Body of pancreas (tissue), 4 donors: ENCODE measurements at regions not wholly inside any gene's neighbourhood (a gene's known extent, or its start where the extent isn't known, plus 50 kb on each side); places are given as distances from the start of the nearest gene placed in this dataset.
A peak's percentile ranks its signal among the peaks of the same experiment; 100 is the strongest.

Source experiments
- ATAC-seq: fragments of 150-250 bp; one replicate; pipeline ENCODE4 v1.9.1; 2016
- DNase-seq, 4 donors: peaks; one replicate each; pipeline ENCODE4 v3.0.0-alpha.2; 2019
- H3K27ac ChIP-seq, 4 donors: fragments of 200-600 bp; sonication (generic); 1 replicate in 3 of 4; 2 replicates in 1 of 4; pipeline versions ENCODE4 v1.5.1 to v1.6.1; 2016 to 2019; ENCODE audit warnings: mild to moderate bottlenecking in 1 of 4, mixed read lengths in 1 of 4, moderate library complexity in 1 of 4
- H3K27me3 ChIP-seq, 2 donors: fragments of 200-600 bp; sonication (generic); one replicate each; pipeline ENCODE4 v1.6.0; 2016; ENCODE audit warnings: mild to moderate bottlenecking in 1 of 2
- H3K36me3 ChIP-seq, 2 donors: fragments of 200-600 bp; sonication (generic); replicated peaks in 1 of 2; 2 replicates each; pipeline ENCODE4 v1.5.1; 2016; ENCODE audit warnings: low read depth in 2 of 2; ENCODE audit not compliant: insufficient read depth in 1 of 2
- H3K4me1 ChIP-seq: fragments of 200-600 bp; sonication (generic); one replicate; pipeline ENCODE4 v1.6.0; 2016
- H3K4me3 ChIP-seq, 2 donors: fragments of 200-600 bp; sonication (generic); 1 replicate in 1 of 2; 2 replicates in 1 of 2; pipeline ENCODE4 v1.5.1; 2016 to 2019
- H3K9me3 ChIP-seq, 3 donors: fragments of 200-600 bp; sonication (generic); 1 replicate in 2 of 3; 2 replicates in 1 of 3; pipeline ENCODE4 v1.5.1; 2016
- POLR2A ChIP-seq, 3 donors: fragments of 450-650 bp; IDR thresholded peaks; one replicate each; pipeline ENCODE4 v1.6.1; 2016; ENCODE audit warnings: antibody characterized with exemption in 3 of 3, mild to moderate bottlenecking in 2 of 3
- WGBS, 2 donors: methylation state at CpG; one replicate each; pipeline ENCODE4 v1.1.5; 2017; 5-methylcytosine and 5-hydroxymethylcytosine counted together
- intact Hi-C: fragments of 100-400 bp; cut with DNase I; formaldehyde crosslinking; loops from one replicate; pipeline ENCODE4 v1.15.1; 2023
- TF ChIP-seq, protein P1 (sequence below), 7 experiments: fragments of 450-650 bp in 4 of 7; fragments of 200-600 bp in 3 of 7; sonication (generic) in 3 of 7; IDR thresholded peaks; one replicate each; pipeline ENCODE4 v1.5.1; 2016 to 2019; ENCODE audit warnings: antibody characterized with exemption in 7 of 7

DNA sequence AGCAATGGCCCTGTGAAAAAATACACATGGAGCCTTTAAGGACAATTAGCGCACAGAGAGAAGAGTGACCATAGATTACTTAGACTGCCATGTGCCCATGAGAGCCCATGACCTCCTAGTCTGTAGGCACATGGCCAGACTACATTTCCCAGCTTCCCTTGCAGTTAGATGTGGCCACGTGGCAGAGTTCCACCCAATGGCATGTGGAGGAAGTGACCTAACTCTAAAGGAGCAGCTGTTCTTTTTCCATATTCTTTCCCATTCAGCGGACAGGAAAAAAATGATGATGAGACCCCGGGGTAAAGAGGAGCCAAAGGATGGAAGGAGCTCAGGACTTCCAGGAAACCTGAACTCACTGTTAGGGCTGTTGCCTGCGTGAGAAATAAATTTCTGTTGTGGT lies 116.6 kb downstream of the CBLN4 start:
- DNase-seq (peak in 1 of 4 donors; percentile 6), ATAC-seq (no peak)
- TF ChIP-seq, protein P1, sequence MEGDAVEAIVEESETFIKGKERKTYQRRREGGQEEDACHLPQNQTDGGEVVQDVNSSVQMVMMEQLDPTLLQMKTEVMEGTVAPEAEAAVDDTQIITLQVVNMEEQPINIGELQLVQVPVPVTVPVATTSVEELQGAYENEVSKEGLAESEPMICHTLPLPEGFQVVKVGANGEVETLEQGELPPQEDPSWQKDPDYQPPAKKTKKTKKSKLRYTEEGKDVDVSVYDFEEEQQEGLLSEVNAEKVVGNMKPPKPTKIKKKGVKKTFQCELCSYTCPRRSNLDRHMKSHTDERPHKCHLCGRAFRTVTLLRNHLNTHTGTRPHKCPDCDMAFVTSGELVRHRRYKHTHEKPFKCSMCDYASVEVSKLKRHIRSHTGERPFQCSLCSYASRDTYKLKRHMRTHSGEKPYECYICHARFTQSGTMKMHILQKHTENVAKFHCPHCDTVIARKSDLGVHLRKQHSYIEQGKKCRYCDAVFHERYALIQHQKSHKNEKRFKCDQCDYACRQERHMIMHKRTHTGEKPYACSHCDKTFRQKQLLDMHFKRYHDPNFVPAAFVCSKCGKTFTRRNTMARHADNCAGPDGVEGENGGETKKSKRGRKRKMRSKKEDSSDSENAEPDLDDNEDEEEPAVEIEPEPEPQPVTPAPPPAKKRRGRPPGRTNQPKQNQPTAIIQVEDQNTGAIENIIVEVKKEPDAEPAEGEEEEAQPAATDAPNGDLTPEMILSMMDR (IDR thresholded peaks at IDR 0.05), result no peak
- no peak for TF ChIP-seq POLR2A (IDR thresholded peaks at IDR 0.05)
- H3K36me3 ChIP-seq, result no peaks in the 10 kb centered on the region
- H3K27ac ChIP-seq, result no peak overlapping the region
- no peaks in the 10 kb centered on the region for H3K27me3 ChIP-seq
- intact Hi-C loops, result no loop called here
- 74 to 77% methylated on average over 5 of the region's 5 CpGs for WGBS, 2 donors
- no peaks in the 10 kb centered on the region for H3K4me1 ChIP-seq
- H3K4me3 ChIP-seq, result no peak overlapping the region
- H3K9me3 ChIP-seq, result no peaks in the 10 kb centered on the region

DNA sequence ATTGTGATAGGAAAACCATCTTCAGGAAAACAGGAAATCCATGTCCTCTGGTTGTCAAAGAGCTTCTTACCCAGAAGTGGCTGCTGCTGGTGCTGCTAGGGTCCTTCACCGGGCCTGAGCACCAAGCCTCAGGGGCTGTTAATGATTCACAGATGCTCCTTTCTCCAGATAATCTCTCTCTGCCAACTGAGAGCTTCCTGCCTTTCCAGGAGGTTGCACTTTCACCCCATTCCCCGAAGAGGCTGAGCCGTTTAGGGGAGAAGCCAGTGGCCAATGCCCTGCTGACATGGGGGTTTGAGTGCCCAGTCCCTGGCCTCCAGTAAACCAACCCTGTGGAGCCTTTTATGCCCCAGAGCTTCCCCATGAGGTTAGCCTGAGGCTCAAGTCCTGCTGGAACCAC lies 122.4 kb downstream of the CBLN4 start:
- H3K36me3 ChIP-seq, result no peaks in the 10 kb centered on the region
- WGBS, 2 donors, result 13 to 16% methylated on average over 3 of the region's 3 CpGs
- H3K27me3 ChIP-seq, result no peaks in the 10 kb centered on the region
- ATAC-seq (no peak), DNase-seq (no peak)
- no peaks in the 10 kb centered on the region for H3K9me3 ChIP-seq
- intact Hi-C loops, result no loop called here
- no peak overlapping the region for H3K4me3 ChIP-seq
- no peaks in the 10 kb centered on the region for H3K4me1 ChIP-seq
- no peak overlapping the region for H3K27ac ChIP-seq
- TF ChIP-seq, protein P1 (IDR thresholded peaks at IDR 0.05), result no peak
- TF ChIP-seq POLR2A (IDR thresholded peaks at IDR 0.05), result no peak

DNA sequence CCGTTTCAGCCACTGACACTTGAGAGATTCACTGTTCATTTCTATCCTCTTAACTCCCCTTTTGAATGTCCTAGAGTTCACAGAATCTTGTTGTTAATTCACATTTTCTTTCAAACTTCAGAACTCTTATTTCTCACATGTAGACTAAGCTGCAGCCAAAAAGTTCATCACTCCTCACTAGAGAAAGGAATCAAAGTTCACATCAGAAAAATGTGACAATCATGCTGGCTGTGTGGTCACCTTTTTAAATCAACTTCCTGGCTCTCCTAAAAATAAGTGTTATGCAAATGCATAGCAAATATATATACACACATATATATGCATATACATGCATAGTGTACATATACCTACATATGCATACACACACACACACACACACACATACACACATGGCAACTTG lies 123.0 kb downstream of the CBLN4 start:
- no peak overlapping the region for H3K27ac ChIP-seq
- H3K9me3 ChIP-seq, result no peaks in the 10 kb centered on the region
- 39 to 79% methylated on average over 1 of the region's 1 CpG for WGBS, 2 donors
- intact Hi-C loops, result no loop called here
- no peaks in the 10 kb centered on the region for H3K4me1 ChIP-seq
- H3K4me3 ChIP-seq, result no peak overlapping the region
- ATAC-seq (no peak), DNase-seq (no peak)
- H3K27me3 ChIP-seq, result no peaks in the 10 kb centered on the region
- H3K36me3 ChIP-seq, result no peaks in the 10 kb centered on the region
- no peak for TF ChIP-seq POLR2A (IDR thresholded peaks at IDR 0.05)
- TF ChIP-seq, protein P1 (IDR thresholded peaks at IDR 0.05), result no peak

DNA sequence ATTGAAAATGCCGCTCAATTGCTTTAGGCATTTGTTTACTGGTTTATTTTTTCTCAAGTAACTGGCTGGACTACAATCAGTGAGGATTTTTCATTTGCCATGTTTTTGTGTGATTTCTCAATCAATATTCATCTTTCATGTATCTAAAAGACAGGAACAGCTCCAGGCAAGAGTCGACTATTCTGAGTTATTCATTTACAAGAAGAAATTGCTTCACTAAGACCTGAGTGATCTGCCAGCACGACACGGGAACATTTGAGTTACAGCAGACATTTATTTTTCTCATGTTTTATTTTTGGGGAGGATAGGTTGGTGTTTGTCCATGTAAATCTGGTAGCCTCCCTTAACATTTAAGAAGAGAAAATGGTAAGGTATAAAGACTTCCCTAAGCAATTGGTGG lies 124.1 kb downstream of the CBLN4 start:
- no peak for DNase-seq
- Histone ChIP-seq H3K27me3 (no peaks in the 10 kb centered on the region), H3K4me1 (no peaks in the 10 kb centered on the region), H3K36me3 (no peaks in the 10 kb centered on the region), H3K4me3 (no peak overlapping the region), H3K9me3 (no peaks in the 10 kb centered on the region), H3K27ac (no peak overlapping the region)
- TF ChIP-seq, protein P1 (IDR thresholded peaks at IDR 0.05), result no peak
- TF ChIP-seq POLR2A (IDR thresholded peaks at IDR 0.05), result no peak
- intact Hi-C loops, result no loop called here
- ATAC-seq, result no peak
- WGBS, 2 donors, result 16 to 20% methylated on average over 4 of the region's 4 CpGs

DNA sequence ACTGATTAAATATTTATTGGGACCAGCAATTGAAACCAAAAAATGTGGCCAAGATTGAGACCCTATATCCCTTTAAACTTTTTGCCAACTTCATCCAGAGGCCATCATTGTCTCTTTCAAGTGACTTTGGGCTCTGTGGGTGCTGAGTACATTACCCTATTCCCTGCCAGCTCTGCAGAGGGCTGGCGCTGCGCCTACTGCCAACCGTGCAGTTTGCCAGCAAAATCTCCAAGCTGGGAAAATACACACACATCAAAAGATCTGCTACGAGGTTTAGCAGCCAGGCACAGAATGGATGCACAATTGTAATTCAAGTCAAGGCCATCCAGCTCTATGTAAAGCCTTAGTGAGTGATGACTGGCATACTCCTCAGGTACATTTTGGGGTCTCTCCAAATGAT lies 125.0 kb downstream of the CBLN4 start:
- peak in 2 of 4 donors; percentile 13 to 23 for DNase-seq

More for the DNA sequence above, 125.0 kb downstream of the CBLN4 start:
- H3K9me3 ChIP-seq, result no peaks in the 10 kb centered on the region
- intact Hi-C loops, result no loop called here
- no peak overlapping the region for H3K4me3 ChIP-seq
- H3K27ac ChIP-seq, result no peak overlapping the region
- no peaks in the 10 kb centered on the region for H3K4me1 ChIP-seq
- no peak for ATAC-seq
- TF ChIP-seq, protein P1 (IDR thresholded peaks at IDR 0.05), result no peak
- no peak for TF ChIP-seq POLR2A (IDR thresholded peaks at IDR 0.05)
- no peaks in the 10 kb centered on the region for H3K27me3 ChIP-seq
- H3K36me3 ChIP-seq, result no peaks in the 10 kb centered on the region
- 21 to 23% methylated on average over 4 of the region's 4 CpGs for WGBS, 2 donors
